ENCODE measurements at regions not wholly inside any gene's neighbourhood (a gene's known extent, or its start where the extent isn't known, plus 50 kb on each side); places are given as distances from the start of the nearest gene placed in this dataset.

DNA sequence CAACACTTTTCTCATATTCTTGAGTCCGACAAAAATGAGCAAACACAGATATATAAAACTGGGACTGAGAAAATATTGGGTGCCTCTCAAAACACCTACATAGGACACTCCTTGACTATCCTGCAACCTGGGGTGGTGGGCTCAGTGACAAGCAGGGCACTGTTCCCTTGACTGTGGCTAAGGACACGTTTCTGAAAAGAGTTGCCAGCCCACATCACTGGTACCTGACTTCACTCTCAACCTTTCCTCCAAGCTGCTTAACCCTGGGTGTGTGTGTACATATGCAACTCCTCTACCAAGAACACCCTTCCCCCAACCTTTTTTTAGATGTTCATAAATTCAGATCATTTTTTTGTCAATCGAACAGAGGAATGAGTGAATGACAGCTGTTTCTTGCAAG, 148.7 kb downstream of the ACTL7B start:
- WGBS (ENCODE audit: low lambda C conversion rate, missing lambda C conversion rate) = 92% methylated on average over 3 of the region's 3 CpGs
- H4K20me1 ChIP-seq (ENCODE audit: insufficient read depth, poor library complexity, severe bottlenecking) = no peaks in the 10 kb centered on the region
- TF ChIP-seq EZH2phosphoT487 (IDR thresholded peaks at IDR 0.05; ENCODE audit: low read depth, severe bottlenecking, unreplicated experiment) = no peak
- TF ChIP-seq, protein P1, sequence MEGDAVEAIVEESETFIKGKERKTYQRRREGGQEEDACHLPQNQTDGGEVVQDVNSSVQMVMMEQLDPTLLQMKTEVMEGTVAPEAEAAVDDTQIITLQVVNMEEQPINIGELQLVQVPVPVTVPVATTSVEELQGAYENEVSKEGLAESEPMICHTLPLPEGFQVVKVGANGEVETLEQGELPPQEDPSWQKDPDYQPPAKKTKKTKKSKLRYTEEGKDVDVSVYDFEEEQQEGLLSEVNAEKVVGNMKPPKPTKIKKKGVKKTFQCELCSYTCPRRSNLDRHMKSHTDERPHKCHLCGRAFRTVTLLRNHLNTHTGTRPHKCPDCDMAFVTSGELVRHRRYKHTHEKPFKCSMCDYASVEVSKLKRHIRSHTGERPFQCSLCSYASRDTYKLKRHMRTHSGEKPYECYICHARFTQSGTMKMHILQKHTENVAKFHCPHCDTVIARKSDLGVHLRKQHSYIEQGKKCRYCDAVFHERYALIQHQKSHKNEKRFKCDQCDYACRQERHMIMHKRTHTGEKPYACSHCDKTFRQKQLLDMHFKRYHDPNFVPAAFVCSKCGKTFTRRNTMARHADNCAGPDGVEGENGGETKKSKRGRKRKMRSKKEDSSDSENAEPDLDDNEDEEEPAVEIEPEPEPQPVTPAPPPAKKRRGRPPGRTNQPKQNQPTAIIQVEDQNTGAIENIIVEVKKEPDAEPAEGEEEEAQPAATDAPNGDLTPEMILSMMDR (IDR thresholded peaks at IDR 0.05; ENCODE audit: poor library complexity) = no peak
- no peak overlapping the region for H3K4me3 ChIP-seq
- no peaks in the 10 kb centered on the region for H3K9me3 ChIP-seq (ENCODE audit: low read depth)
- no peak overlapping the region for H2AFZ ChIP-seq
- H3K27ac ChIP-seq = no peak overlapping the region
- peaks cover 3% of the 10 kb centered on the region for H3K27me3 ChIP-seq
- no peaks in the 10 kb centered on the region for H3K36me3 ChIP-seq (replicated peaks; ENCODE audit: insufficient read depth, low read depth)
- no peaks in the 10 kb centered on the region for H3K79me2 ChIP-seq
- no peaks in the 10 kb centered on the region for H3K4me1 ChIP-seq (ENCODE audit: insufficient read depth)
- no peaks in the 10 kb centered on the region for H3K9me2 ChIP-seq (replicated peaks; ENCODE audit: insufficient read depth)
- no peak for DNase-seq (ENCODE audit: low spot score)
- no peak overlapping the region for H3K4me2 ChIP-seq

DNA sequence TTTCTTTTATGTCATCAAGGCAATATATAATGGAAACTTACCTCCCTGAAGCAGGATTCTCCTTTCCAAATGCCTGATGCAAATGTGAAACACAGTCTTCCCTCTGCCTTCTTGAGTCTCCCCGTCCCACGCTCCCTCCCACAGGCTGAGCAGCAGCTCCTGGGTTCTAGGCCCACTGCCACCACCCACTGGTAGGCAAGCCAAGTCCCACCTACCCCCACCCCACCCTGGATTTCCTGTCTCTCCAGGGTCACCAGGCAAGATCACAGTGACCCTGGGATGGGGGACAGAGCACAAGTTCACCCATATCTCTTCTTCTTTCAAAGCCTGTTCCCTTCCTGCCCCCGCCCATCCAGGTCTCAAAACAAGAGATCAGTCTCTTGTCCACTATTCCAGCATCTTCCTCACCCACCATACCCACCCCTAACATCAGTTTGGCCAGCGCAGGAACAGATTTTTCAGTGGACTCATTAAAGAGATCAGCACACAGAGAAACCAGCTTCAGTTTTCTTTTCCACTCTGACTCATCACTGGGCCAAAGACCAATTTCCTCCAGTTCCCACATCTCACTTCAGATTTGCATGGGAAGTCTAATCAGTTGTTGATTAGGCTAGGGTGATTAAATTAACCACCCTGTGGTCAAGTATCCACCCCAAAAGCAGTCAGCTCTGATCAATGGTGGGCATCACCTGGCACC, 151.5 kb downstream of the ACTL7B start:
- Histone ChIP-seq H3K36me3 (replicated peaks; ENCODE audit: insufficient read depth, low read depth) (no peaks in the 10 kb centered on the region), H2AFZ (no peak overlapping the region), H3K4me2 (no peak overlapping the region), H4K20me1 (ENCODE audit: insufficient read depth, poor library complexity, severe bottlenecking) (no peaks in the 10 kb centered on the region), H3K9me2 (replicated peaks; ENCODE audit: insufficient read depth) (no peaks in the 10 kb centered on the region), H3K27me3 (peaks cover 3% of the 10 kb centered on the region), H3K4me3 (no peak overlapping the region), H3K79me2 (no peaks in the 10 kb centered on the region), H3K4me1 (ENCODE audit: insufficient read depth) (no peaks in the 10 kb centered on the region), H3K27ac (no peak overlapping the region), H3K9me3 (ENCODE audit: low read depth) (no peaks in the 10 kb centered on the region)
- TF ChIP-seq, protein P1 (IDR thresholded peaks at IDR 0.05; ENCODE audit: poor library complexity) = no peak
- no peak for TF ChIP-seq EZH2 (IDR thresholded peaks at IDR 0.05; ENCODE audit: borderline replicate concordance)
- no peak for DNase-seq (ENCODE audit: low spot score)
- WGBS (ENCODE audit: low lambda C conversion rate, missing lambda C conversion rate) = 98% methylated on average over 4 of the region's 4 CpGs

DNA sequence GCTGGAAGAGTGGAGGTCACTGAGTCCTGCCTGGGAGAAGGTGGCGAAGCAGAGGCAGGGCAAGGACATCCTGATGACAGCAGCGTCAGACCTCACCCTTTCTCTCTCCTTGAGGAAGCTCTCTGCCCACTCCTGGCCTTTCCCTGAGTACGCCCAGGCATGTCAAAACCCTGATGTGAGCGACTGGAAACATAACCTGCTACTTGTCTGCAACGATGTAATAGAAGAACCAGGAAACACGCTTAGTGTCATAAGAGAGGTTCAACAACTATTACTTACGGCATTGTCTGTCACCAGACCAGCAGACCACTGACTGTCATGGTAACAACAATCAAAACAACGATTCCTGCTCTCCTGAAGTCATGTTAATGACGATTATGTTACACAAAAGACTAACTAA, 152.4 kb downstream of the ACTL7B start:
- no peaks in the 10 kb centered on the region for H3K9me3 ChIP-seq (ENCODE audit: low read depth)
- no peaks in the 10 kb centered on the region for H3K9me2 ChIP-seq (replicated peaks; ENCODE audit: insufficient read depth)
- no peak overlapping the region for H2AFZ ChIP-seq
- peaks cover 3% of the 10 kb centered on the region for H3K27me3 ChIP-seq
- H3K4me3 ChIP-seq = no peak overlapping the region
- no peak for TF ChIP-seq EZH2phosphoT487 (IDR thresholded peaks at IDR 0.05; ENCODE audit: low read depth, severe bottlenecking, unreplicated experiment)
- TF ChIP-seq EZH2 (IDR thresholded peaks at IDR 0.05; ENCODE audit: borderline replicate concordance) = no peak
- TF ChIP-seq, protein P1 (IDR thresholded peaks at IDR 0.05; ENCODE audit: poor library complexity) = no peak
- no peak for DNase-seq (ENCODE audit: low spot score)
- H3K4me1 ChIP-seq (ENCODE audit: insufficient read depth) = no peaks in the 10 kb centered on the region
- no peak overlapping the region for H3K4me2 ChIP-seq
- no peaks in the 10 kb centered on the region for H3K36me3 ChIP-seq (replicated peaks; ENCODE audit: insufficient read depth, low read depth)
- H3K79me2 ChIP-seq = no peaks in the 10 kb centered on the region
- no peaks in the 10 kb centered on the region for H4K20me1 ChIP-seq (ENCODE audit: insufficient read depth, poor library complexity, severe bottlenecking)
- no peak overlapping the region for H3K27ac ChIP-seq
- 80% methylated on average over 9 of the region's 9 CpGs for WGBS (ENCODE audit: low lambda C conversion rate, missing lambda C conversion rate)

DNA sequence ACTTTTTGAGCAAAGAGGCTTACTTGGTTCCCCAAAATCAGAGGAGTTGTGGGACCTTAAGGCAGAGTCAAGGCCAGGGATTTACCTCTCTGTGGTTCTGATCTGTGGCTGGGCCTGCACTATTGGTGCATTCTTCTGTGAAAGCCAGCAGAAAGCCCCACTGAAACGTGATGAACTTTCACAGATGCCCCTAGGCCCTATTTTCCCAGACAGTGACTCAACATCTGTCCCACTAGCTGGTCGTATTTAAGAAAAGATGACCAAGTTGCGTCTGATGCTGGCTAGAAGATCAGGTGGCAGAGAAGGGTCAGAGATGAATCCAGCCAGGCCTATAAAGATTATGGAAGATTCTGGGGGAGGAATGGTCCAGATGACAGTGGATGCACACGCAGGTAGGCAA, 153.1 kb downstream of the ACTL7B start:
- H2AFZ ChIP-seq = no peak overlapping the region
- no peak overlapping the region for H3K4me3 ChIP-seq
- no peaks in the 10 kb centered on the region for H3K9me3 ChIP-seq (ENCODE audit: low read depth)
- no peaks in the 10 kb centered on the region for H3K79me2 ChIP-seq
- TF ChIP-seq EZH2 (IDR thresholded peaks at IDR 0.05; ENCODE audit: borderline replicate concordance) (no peak), EZH2phosphoT487 (IDR thresholded peaks at IDR 0.05; ENCODE audit: low read depth, severe bottlenecking, unreplicated experiment) (no peak)
- TF ChIP-seq, protein P1 (IDR thresholded peaks at IDR 0.05; ENCODE audit: poor library complexity) = no peak
- H3K27me3 ChIP-seq = peaks cover 3% of the 10 kb centered on the region
- no peak overlapping the region for H3K27ac ChIP-seq
- DNase-seq (ENCODE audit: low spot score) = no peak
- H3K4me2 ChIP-seq = no peak overlapping the region
- no peaks in the 10 kb centered on the region for H3K4me1 ChIP-seq (ENCODE audit: insufficient read depth)
- no peaks in the 10 kb centered on the region for H3K9me2 ChIP-seq (replicated peaks; ENCODE audit: insufficient read depth)
- H3K36me3 ChIP-seq (replicated peaks; ENCODE audit: insufficient read depth, low read depth) = no peaks in the 10 kb centered on the region
- 79% methylated on average over 4 of the region's 4 CpGs for WGBS (ENCODE audit: low lambda C conversion rate, missing lambda C conversion rate)
- H4K20me1 ChIP-seq (ENCODE audit: insufficient read depth, poor library complexity, severe bottlenecking) = no peaks in the 10 kb centered on the region
